SU-DHL-6 (cell line): ENCODE measurements at regions not wholly inside any gene's neighbourhood (a gene's known extent, or its start where the extent isn't known, plus 50 kb on each side); places are given as distances from the start of the nearest gene placed in this dataset.

ENCODE experiments used
- CTCF ChIP-seq: fragments of 200-600 bp; sonication (generic); IDR thresholded peaks from one replicate; pipeline ENCODE4 v1.5.1; 2017; ENCODE audit warnings: antibody characterized with exemption, mild to moderate bottlenecking, low read length, moderate library complexity; ENCODE audit not compliant: insufficient read depth, poor library complexity, severe bottlenecking
- EZH2phosphoT487 ChIP-seq: fragments of 200-600 bp; sonication (generic), shearing (Covaris generic); conservative IDR thresholded peaks from 2 replicates; pipeline ENCODE4 v1.6.1; 2018; ENCODE audit warnings: mild to moderate bottlenecking, antibody characterized with exemption, low read length, moderate library complexity, mixed read lengths

- no peak for TF ChIP-seq CTCF
- TF ChIP-seq EZH2phosphoT487 = no peak
These were observed 85.0 kb upstream of the SEPTIN5 start for GRCh38 chr22:19629331-19629719.
